GM19468 (cell line): ENCODE measurements at regions not wholly inside any gene's neighbourhood (a gene's known extent, or its start where the extent isn't known, plus 50 kb on each side); places are given as distances from the start of the nearest gene placed in this dataset.
"Not testable (repeated sequence)": the region's sequence is repeated elsewhere in the genome, so short reads cannot be mapped to it uniquely, and the experiment has no call there.

Experiments
- ATAC-seq: cut with Tn5 transposase; IDR thresholded peaks from one replicate; pipeline ENCODE4 v1.9.1; 2021; ENCODE audit warnings: mild to moderate bottlenecking, moderate library complexity, moderate number of reproducible peaks; ENCODE audit not compliant: unreplicated experiment; ENCODE audit errors: extremely low read depth

- no peak for ATAC-seq
Observed at GRCh38 chr2:225867071-225867470, 467.6 kb downstream of the NYAP2 start.

DNA sequence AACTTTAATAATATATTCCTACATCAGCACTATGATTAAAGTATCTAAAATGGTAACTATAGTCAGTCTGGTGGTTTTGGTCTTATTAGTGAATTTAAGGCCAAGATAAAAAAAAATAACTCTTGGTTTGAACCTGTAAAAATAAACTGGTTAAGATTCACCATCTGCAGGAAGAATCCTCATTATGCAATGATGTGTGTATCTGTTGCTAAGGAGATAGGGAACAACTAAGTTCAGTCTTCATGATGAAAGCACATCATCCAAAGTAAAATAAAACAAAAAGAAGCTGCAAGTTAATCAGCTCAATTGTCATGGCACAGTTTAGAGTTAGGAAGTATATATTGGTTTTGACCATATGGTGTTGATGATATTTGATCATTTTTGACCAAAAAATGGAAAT is 466.0 kb downstream of the NYAP2 start:
- ATAC-seq, result no peak

DNA sequence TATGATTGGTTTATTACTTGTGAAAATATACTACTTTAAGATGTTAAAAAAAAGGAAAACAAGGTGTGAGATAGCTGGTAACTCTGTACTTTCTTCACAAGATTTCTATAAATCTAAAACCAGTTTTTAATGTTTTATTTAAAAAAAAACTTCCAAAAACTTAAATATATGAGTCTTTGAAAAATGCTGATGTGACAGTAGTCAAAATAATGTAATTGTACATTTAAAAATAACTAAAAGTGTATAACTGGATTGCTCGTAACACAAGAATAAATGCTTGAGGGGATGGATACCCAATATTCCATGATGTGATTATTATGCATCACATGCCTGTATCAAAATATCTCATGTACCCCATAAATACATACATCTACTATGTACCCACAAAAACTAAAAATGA is 464.9 kb downstream of the NYAP2 start:
- ATAC-seq, result no peak

GRCh38 chr2:225842939-225843338 is 443.4 kb downstream of the NYAP2 start:
- no peak for ATAC-seq

DNA sequence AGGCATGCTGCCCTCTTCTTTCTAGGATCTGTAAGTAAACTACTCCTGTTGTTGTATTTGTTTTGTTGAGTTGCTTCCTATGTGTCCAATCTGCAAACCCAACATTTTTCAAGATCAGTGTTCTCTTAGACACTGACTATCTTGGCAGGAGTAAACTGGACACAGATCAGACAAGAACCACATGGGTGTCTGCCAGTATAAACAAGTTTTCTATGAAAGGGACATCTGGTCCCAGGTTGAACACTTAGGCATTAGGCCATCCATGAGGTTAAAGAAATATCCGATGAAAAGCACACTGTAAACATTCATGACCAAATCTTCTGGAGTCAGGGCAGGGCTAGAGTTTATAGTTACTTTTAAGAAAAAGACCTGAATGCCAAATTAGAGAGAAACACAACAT is 441.8 kb downstream of the NYAP2 start:
- no peak for ATAC-seq

GRCh38 chr2:225837328-225837727 is 437.8 kb downstream of the NYAP2 start:
- ATAC-seq, result no peak

- no peak for ATAC-seq
Observed at GRCh38 chr2:225824748-225825449, 425.4 kb downstream of the NYAP2 start.

DNA sequence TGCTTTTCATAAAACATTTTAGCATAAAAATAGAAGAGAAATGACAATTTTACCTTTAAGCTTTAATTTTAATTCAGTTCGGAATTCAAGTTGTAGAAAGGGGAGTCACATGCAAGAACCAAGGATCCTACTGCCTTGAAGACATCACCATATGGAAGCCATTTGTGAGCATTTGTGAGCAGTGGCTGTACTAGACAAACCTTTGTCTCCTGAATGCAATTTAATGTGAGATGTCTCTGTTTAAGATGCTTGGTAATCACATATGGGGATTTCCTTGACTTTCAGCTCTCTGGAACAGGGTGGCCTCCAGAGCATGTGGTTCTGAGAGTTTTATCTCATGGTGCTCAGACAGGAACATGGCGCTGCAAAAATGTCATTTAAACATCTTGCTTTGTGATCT is 421.8 kb downstream of the NYAP2 start:
- no peak for ATAC-seq

DNA sequence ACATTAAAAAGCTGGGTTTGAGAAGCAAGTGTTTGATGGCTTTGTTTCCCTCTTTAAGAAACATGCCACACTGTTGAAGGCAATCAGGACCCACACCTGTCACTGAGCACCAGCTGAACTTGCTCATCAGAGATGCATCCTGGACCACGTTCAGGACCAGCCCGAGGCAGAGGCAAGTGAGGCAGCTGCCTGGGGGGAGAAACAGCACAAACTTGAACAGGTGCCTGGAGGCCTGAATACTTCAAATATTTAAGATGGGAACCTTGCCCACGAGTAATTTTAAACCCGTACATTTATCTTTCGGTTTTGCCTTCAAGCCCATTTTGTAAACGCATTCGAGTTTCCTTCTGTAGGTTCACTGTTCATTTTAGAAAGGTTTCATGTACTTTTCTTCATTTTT is 421.3 kb downstream of the NYAP2 start:
- no peak for ATAC-seq

DNA sequence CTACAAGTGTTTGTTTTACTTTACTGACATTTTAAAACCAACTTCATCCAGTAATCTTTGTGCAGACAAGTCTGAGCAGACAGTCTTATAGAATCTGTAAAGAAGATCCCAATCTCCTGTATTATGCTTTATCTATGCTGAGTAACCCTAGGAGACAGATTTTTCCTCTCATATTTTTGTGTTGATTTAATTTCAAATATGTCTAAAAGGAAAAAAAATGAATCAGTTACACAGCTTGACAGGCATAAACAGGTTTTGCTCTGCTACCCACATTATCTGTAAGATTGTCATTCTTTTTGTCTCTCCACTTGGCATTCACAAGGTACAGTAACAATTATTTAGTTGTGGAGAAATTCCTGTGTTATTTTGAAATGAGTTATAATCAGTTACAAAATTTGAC is 415.0 kb downstream of the NYAP2 start:
- ATAC-seq, result no peak

DNA sequence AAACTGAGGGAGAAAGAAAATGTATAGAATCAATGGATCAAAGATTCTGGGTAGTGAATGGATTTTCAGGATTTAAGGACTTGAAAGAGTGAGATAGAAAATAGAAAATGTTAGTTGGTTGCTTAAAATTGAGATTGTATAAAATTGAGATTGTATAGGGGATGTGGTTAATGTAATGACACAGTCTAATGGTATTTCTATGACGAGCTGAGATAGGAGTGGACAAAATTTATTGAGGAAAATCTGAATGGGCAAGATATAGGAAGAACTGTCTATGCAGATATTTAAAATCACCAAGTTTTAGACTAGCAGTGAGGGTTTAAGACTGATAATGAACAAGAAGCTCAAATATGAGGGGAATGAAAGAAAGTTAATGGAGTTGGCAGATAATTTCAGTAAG is 406.6 kb downstream of the NYAP2 start:
- ATAC-seq, result no peak

DNA sequence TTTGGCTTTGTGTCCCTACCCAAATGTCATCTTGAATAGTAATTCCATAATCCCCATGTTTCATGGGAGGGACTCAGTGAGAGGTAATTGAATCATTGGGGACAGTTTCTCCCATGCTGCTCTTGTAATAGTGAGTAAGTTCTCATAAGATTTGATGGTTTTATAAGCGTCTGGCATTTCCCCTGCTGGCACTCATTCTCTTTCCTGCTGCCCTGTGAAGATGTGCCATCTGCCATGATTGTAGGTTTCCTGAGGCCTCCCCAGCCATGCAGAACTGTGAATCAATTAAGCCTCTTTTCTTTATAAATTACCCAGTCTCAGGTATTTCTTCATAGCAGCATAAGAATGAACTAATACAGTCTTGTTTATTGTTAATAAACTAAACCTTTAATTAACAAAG is 402.6 kb downstream of the NYAP2 start:
- ATAC-seq, result not testable (repeated sequence)

DNA sequence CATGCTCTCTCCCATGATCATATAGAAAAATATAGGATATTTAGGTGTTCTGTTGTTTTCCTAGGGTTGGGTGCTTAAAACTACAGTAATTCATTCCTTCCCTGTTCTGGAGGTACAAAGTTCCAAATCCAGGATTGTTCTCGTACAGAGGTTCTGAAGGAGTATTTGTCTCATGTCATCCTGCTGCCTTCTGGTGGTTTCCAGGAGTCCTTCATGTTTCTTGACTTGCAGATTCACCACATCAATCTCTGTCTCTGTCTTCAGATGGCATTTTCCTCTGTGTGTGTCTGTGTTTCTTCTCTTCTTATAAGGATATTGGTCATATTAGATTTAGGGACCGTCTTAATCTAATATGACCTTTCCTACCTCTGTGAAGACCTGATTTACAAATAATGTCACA is 397.9 kb downstream of the NYAP2 start:
- ATAC-seq, result no peak

GRCh38 chr2:225794652-225795400 is 395.3 kb downstream of the NYAP2 start:
- ATAC-seq, result no peak

- no peak for ATAC-seq
Observed at GRCh38 chr2:225793736-225794550, 394.4 kb downstream of the NYAP2 start.

- ATAC-seq, result no peak
Observed at GRCh38 chr2:225788571-225789094, 389.1 kb downstream of the NYAP2 start.

DNA sequence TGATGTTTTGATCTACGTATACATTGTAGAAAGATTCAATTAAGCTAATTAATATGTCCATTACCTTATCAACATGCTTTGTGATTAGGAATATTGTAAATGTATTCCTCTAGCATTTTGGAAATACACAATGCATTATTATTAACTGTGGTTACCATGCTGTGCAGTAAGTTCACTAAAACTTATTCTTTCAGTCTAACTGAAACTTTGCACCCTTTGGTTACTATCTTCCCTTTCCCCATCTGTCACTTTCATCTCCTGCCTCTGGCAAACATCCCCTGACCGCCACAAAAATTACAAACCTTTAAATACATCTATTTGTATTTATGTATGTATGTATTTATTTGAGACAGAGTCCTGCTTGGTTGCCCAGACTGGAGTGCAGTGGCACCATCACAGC is 388.0 kb downstream of the NYAP2 start:
- no peak for ATAC-seq

- no peak for ATAC-seq
Observed at GRCh38 chr2:225781991-225782390, 382.5 kb downstream of the NYAP2 start.

- no peak for ATAC-seq
Observed at GRCh38 chr2:225781145-225781544, 381.6 kb downstream of the NYAP2 start.

- no peak for ATAC-seq
Observed at GRCh38 chr2:225779829-225780228, 380.3 kb downstream of the NYAP2 start.

GRCh38 chr2:225773148-225773547 is 373.6 kb downstream of the NYAP2 start:
- no peak for ATAC-seq
